ENCODE measurements at regions not wholly inside any gene's neighbourhood (a gene's known extent, or its start where the extent isn't known, plus 50 kb on each side); places are given as distances from the start of the nearest gene placed in this dataset.
A peak's percentile ranks its signal among the peaks of the same experiment; 100 is the strongest.

- Histone ChIP-seq H3K4me1 (ENCODE audit: control insufficient read depth in 3 of 3, insufficient read depth in 2 of 3, low read depth in 1 of 3, low read length in 2 of 3) (no peaks in the 10 kb centered on the region), H3K27ac (ENCODE audit: low read depth in 1 of 3, low read length in 2 of 3) (no peak overlapping the region), H3K36me3 (ENCODE audit: control insufficient read depth in 3 of 3, insufficient read depth in 2 of 3, low read depth in 1 of 3, low read length in 3 of 3) (no peaks in the 10 kb centered on the region), H3K27me3 (ENCODE audit: control insufficient read depth in 3 of 3, insufficient read depth in 3 of 3, low read length in 3 of 3) (no peaks in the 10 kb centered on the region), H3K4me3 (ENCODE audit: low read depth in 1 of 3, low read length in 3 of 3) (no peak overlapping the region), H3K9me3 (ENCODE audit: control insufficient read depth in 2 of 2, insufficient read depth in 1 of 2, low read depth in 1 of 2, low read length in 1 of 2) (no peaks in the 10 kb centered on the region)
- FAIRE-seq (no peak), DNase-seq (no peak)
- WGBS, 3 donors = 74 to 93% (median 83%) methylated on average over 2 of the region's 2 CpGs
Observed at GRCh38 chr5:109516390-109516789, 106.6 kb upstream of the PJA2 start.

- H3K27me3 ChIP-seq (ENCODE audit: control insufficient read depth in 3 of 3, insufficient read depth in 3 of 3, low read length in 3 of 3) = no peaks in the 10 kb centered on the region
- H3K36me3 ChIP-seq (ENCODE audit: control insufficient read depth in 3 of 3, insufficient read depth in 2 of 3, low read depth in 1 of 3, low read length in 3 of 3) = no peaks in the 10 kb centered on the region
- no peak overlapping the region for H3K27ac ChIP-seq (ENCODE audit: low read depth in 1 of 3, low read length in 2 of 3)
- H3K4me3 ChIP-seq (ENCODE audit: low read depth in 1 of 3, low read length in 3 of 3) = no peak overlapping the region
- DNase-seq (no peak), FAIRE-seq (no peak)
- 65 to 75% (median 68%) methylated on average over 8 of the region's 8 CpGs for WGBS, 3 donors
- no peaks in the 10 kb centered on the region for H3K4me1 ChIP-seq (ENCODE audit: control insufficient read depth in 3 of 3, insufficient read depth in 2 of 3, low read depth in 1 of 3, low read length in 2 of 3)
- no peaks in the 10 kb centered on the region for H3K9me3 ChIP-seq (ENCODE audit: control insufficient read depth in 2 of 2, insufficient read depth in 1 of 2, low read depth in 1 of 2, low read length in 1 of 2)
Observed at GRCh38 chr5:109511980-109512734, 102.4 kb upstream of the PJA2 start.

GRCh38 chr5:109506556-109506955 lies 96.8 kb upstream of the PJA2 start:
- no peak for DNase-seq
- Histone ChIP-seq H3K27me3 (ENCODE audit: control insufficient read depth in 3 of 3, insufficient read depth in 3 of 3, low read length in 3 of 3) (no peaks in the 10 kb centered on the region), H3K4me3 (ENCODE audit: low read depth in 1 of 3, low read length in 3 of 3) (no peak overlapping the region), H3K9me3 (ENCODE audit: control insufficient read depth in 2 of 2, insufficient read depth in 1 of 2, low read depth in 1 of 2, low read length in 1 of 2) (no peaks in the 10 kb centered on the region), H3K36me3 (ENCODE audit: control insufficient read depth in 3 of 3, insufficient read depth in 2 of 3, low read depth in 1 of 3, low read length in 3 of 3) (no peaks in the 10 kb centered on the region), H3K27ac (ENCODE audit: low read depth in 1 of 3, low read length in 2 of 3) (no peak overlapping the region), H3K4me1 (ENCODE audit: control insufficient read depth in 3 of 3, insufficient read depth in 2 of 3, low read depth in 1 of 3, low read length in 2 of 3) (no peaks in the 10 kb centered on the region)
- FAIRE-seq = no peak
- WGBS, 3 donors = 75 to 83% (median 80%) methylated on average over 1 of the region's 1 CpG

GRCh38 chr5:109496112-109496511 lies 86.3 kb upstream of the PJA2 start:
- Histone ChIP-seq H3K9me3 (ENCODE audit: control insufficient read depth in 2 of 2, insufficient read depth in 1 of 2, low read depth in 1 of 2, low read length in 1 of 2) (no peaks in the 10 kb centered on the region), H3K4me3 (ENCODE audit: low read depth in 1 of 3, low read length in 3 of 3) (no peak overlapping the region), H3K36me3 (ENCODE audit: control insufficient read depth in 3 of 3, insufficient read depth in 2 of 3, low read depth in 1 of 3, low read length in 3 of 3) (no peaks in the 10 kb centered on the region), H3K4me1 (ENCODE audit: control insufficient read depth in 3 of 3, insufficient read depth in 2 of 3, low read depth in 1 of 3, low read length in 2 of 3) (no peaks in the 10 kb centered on the region), H3K27me3 (ENCODE audit: control insufficient read depth in 3 of 3, insufficient read depth in 3 of 3, low read length in 3 of 3) (no peaks in the 10 kb centered on the region), H3K27ac (ENCODE audit: low read depth in 1 of 3, low read length in 2 of 3) (no peak overlapping the region)
- WGBS, 3 donors = 78 to 87% (median 84%) methylated on average over 3 of the region's 3 CpGs
- DNase-seq (no peak), FAIRE-seq (no peak)

GRCh38 chr5:109487753-109488420 lies 78.1 kb upstream of the PJA2 start:
- no peaks in the 10 kb centered on the region for H3K27me3 ChIP-seq (ENCODE audit: control insufficient read depth in 3 of 3, insufficient read depth in 3 of 3, low read length in 3 of 3)
- WGBS, 3 donors = 97 to 99% (median 99%) methylated on average over 53 to 65 of the region's 65 CpGs
- FAIRE-seq (no peak), DNase-seq (no peak)
- peaks cover 1 to 13% (median 3%) of the 10 kb centered on the region in 3 donors for H3K4me1 ChIP-seq (ENCODE audit: control insufficient read depth in 3 of 3, insufficient read depth in 2 of 3, low read depth in 1 of 3, low read length in 2 of 3)
- H3K9me3 ChIP-seq (ENCODE audit: control insufficient read depth in 2 of 2, insufficient read depth in 1 of 2, low read depth in 1 of 2, low read length in 1 of 2) = no peaks in the 10 kb centered on the region
- no peak overlapping the region for H3K4me3 ChIP-seq (ENCODE audit: low read depth in 1 of 3, low read length in 3 of 3)
- H3K27ac ChIP-seq (ENCODE audit: low read depth in 1 of 3, low read length in 2 of 3) = no peak overlapping the region
- H3K36me3 ChIP-seq (ENCODE audit: control insufficient read depth in 3 of 3, insufficient read depth in 2 of 3, low read depth in 1 of 3, low read length in 3 of 3) = no peaks in the 10 kb centered on the region

GRCh38 chr5:109486200-109486804 lies 76.5 kb upstream of the PJA2 start:
- Histone ChIP-seq H3K27me3 (ENCODE audit: control insufficient read depth in 3 of 3, insufficient read depth in 3 of 3, low read length in 3 of 3) (no peaks in the 10 kb centered on the region), H3K4me3 (ENCODE audit: low read depth in 1 of 3, low read length in 3 of 3) (no peak overlapping the region), H3K36me3 (ENCODE audit: control insufficient read depth in 3 of 3, insufficient read depth in 2 of 3, low read depth in 1 of 3, low read length in 3 of 3) (no peaks in the 10 kb centered on the region), H3K9me3 (ENCODE audit: control insufficient read depth in 2 of 2, insufficient read depth in 1 of 2, low read depth in 1 of 2, low read length in 1 of 2) (peaks cover 0 to 9% of the 10 kb centered on the region in 2 donors), H3K27ac (ENCODE audit: low read depth in 1 of 3, low read length in 2 of 3) (no peak overlapping the region), H3K4me1 (ENCODE audit: control insufficient read depth in 3 of 3, insufficient read depth in 2 of 3, low read depth in 1 of 3, low read length in 2 of 3) (peaks cover 1 to 13% (median 3%) of the 10 kb centered on the region in 3 donors)
- no peak for FAIRE-seq
- 79 to 92% (median 91%) methylated on average over 10 of the region's 10 CpGs for WGBS, 3 donors
- no peak for DNase-seq

GRCh38 chr5:109485030-109485429 lies 75.3 kb upstream of the PJA2 start:
- DNase-seq (peak; percentile 61 to 82), FAIRE-seq (no peak)
- H3K27me3 ChIP-seq (ENCODE audit: control insufficient read depth in 3 of 3, insufficient read depth in 3 of 3, low read length in 3 of 3) = no peaks in the 10 kb centered on the region
- H3K4me1 ChIP-seq (ENCODE audit: control insufficient read depth in 3 of 3, insufficient read depth in 2 of 3, low read depth in 1 of 3, low read length in 2 of 3) = peaks cover 1 to 13% (median 3%) of the 10 kb centered on the region in 3 donors
- whole genome bisulfite sequencing, 3 donors = 7 to 20% (median 17%) methylated on average over 8 of the region's 8 CpGs
- H3K27ac ChIP-seq (ENCODE audit: low read depth in 1 of 3, low read length in 2 of 3) = no peak overlapping the region
- peaks cover 0 to 9% of the 10 kb centered on the region in 2 donors for H3K9me3 ChIP-seq (ENCODE audit: control insufficient read depth in 2 of 2, insufficient read depth in 1 of 2, low read depth in 1 of 2, low read length in 1 of 2)
- no peaks in the 10 kb centered on the region for H3K36me3 ChIP-seq (ENCODE audit: control insufficient read depth in 3 of 3, insufficient read depth in 2 of 3, low read depth in 1 of 3, low read length in 3 of 3)
- no peak overlapping the region for H3K4me3 ChIP-seq (ENCODE audit: low read depth in 1 of 3, low read length in 3 of 3)

- Histone ChIP-seq H3K27me3 (ENCODE audit: control insufficient read depth in 3 of 3, insufficient read depth in 3 of 3, low read length in 3 of 3) (no peaks in the 10 kb centered on the region), H3K36me3 (ENCODE audit: control insufficient read depth in 3 of 3, insufficient read depth in 2 of 3, low read depth in 1 of 3, low read length in 3 of 3) (no peaks in the 10 kb centered on the region), H3K4me3 (ENCODE audit: low read depth in 1 of 3, low read length in 3 of 3) (no peak overlapping the region), H3K9me3 (ENCODE audit: control insufficient read depth in 2 of 2, insufficient read depth in 1 of 2, low read depth in 1 of 2, low read length in 1 of 2) (peaks cover 0 to 9% of the 10 kb centered on the region in 2 donors), H3K4me1 (ENCODE audit: control insufficient read depth in 3 of 3, insufficient read depth in 2 of 3, low read depth in 1 of 3, low read length in 2 of 3) (peaks cover 1 to 13% (median 3%) of the 10 kb centered on the region in 3 donors), H3K27ac (ENCODE audit: low read depth in 1 of 3, low read length in 2 of 3) (no peak overlapping the region)
- no peak for DNase-seq
- WGBS, 3 donors = 7 to 31% (median 18%) methylated on average over 3 of the region's 3 CpGs
- no peak for FAIRE-seq
Observed at GRCh38 chr5:109484597-109484996, 74.8 kb upstream of the PJA2 start.
